HG03280 (cell line): ENCODE measurements at regions not wholly inside any gene's neighbourhood (a gene's known extent, or its start where the extent isn't known, plus 50 kb on each side); places are given as distances from the start of the nearest gene placed in this dataset.
"Not testable (repeated sequence)": the region's sequence is repeated elsewhere in the genome, so short reads cannot be mapped to it uniquely, and the experiment has no call there.

Experiments
- ATAC-seq: cut with Tn5 transposase; IDR thresholded peaks from one replicate; pipeline ENCODE4 v1.9.1; 2021; ENCODE audit warnings: mild to moderate bottlenecking, moderate library complexity; ENCODE audit not compliant: unreplicated experiment

GRCh38 chr12:105682821-105683220 lies 352.3 kb downstream of the C12orf75 start:
- ATAC-seq, result not testable (repeated sequence)

GRCh38 chr12:105683836-105684235 lies 353.3 kb downstream of the C12orf75 start:
- not testable (repeated sequence) for ATAC-seq

- ATAC-seq, result no peak
These were observed 367.6 kb downstream of the C12orf75 start for GRCh38 chr12:105698075-105698474.

- no peak for ATAC-seq
These were observed 368.7 kb downstream of the C12orf75 start for GRCh38 chr12:105699209-105699608.

- ATAC-seq, result no peak
These were observed 374.3 kb downstream of the C12orf75 start for GRCh38 chr12:105704787-105705186.

GRCh38 chr12:105705235-105705634 lies 374.7 kb downstream of the C12orf75 start:
- no peak for ATAC-seq

- ATAC-seq, result no peak
These were observed 375.3 kb downstream of the C12orf75 start for GRCh38 chr12:105705765-105706164.

- ATAC-seq, result no peak
These were observed 376.0 kb downstream of the C12orf75 start for GRCh38 chr12:105706321-105706972.

GRCh38 chr12:105706973-105707334 lies 376.5 kb downstream of the C12orf75 start:
- no peak for ATAC-seq

- ATAC-seq, result no peak
These were observed 383.3 kb downstream of the C12orf75 start for GRCh38 chr12:105713606-105714305.

GRCh38 chr12:105716621-105717020 lies 386.1 kb downstream of the C12orf75 start:
- no peak for ATAC-seq

GRCh38 chr12:105721051-105721825 lies 390.7 kb downstream of the C12orf75 start:
- ATAC-seq, result peak; percentile 63

- ATAC-seq, result no peak
These were observed 391.4 kb downstream of the C12orf75 start for GRCh38 chr12:105721891-105722290.

- no peak for ATAC-seq
These were observed 392.6 kb downstream of the C12orf75 start for GRCh38 chr12:105723066-105723465.

- ATAC-seq, result no peak
These were observed 393.0 kb downstream of the C12orf75 start for GRCh38 chr12:105723494-105723893.

GRCh38 chr12:105724641-105725040 lies 394.1 kb downstream of the C12orf75 start:
- ATAC-seq, result no peak

- no peak for ATAC-seq
These were observed 394.6 kb downstream of the C12orf75 start for GRCh38 chr12:105725054-105725453.

- ATAC-seq, result no peak
These were observed 398.8 kb downstream of the C12orf75 start for GRCh38 chr12:105729181-105729771.

- no peak for ATAC-seq
These were observed 399.4 kb downstream of the C12orf75 start for GRCh38 chr12:105729926-105730325.

GRCh38 chr12:105733579-105733978 lies 403.1 kb downstream of the C12orf75 start:
- no peak for ATAC-seq

GRCh38 chr12:105736498-105736897 lies 402.3 kb downstream of the NUAK1 start:
- ATAC-seq, result no peak
